Eye (tissue), 1 donor: ENCODE measurements at regions not wholly inside any gene's neighbourhood (a gene's known extent, or its start where the extent isn't known, plus 50 kb on each side); places are given as distances from the start of the nearest gene placed in this dataset.

ENCODE experiments used
- DNase-seq: peaks from one replicate; pipeline ENCODE4 v3.0.0-alpha.2; 2015

DNA sequence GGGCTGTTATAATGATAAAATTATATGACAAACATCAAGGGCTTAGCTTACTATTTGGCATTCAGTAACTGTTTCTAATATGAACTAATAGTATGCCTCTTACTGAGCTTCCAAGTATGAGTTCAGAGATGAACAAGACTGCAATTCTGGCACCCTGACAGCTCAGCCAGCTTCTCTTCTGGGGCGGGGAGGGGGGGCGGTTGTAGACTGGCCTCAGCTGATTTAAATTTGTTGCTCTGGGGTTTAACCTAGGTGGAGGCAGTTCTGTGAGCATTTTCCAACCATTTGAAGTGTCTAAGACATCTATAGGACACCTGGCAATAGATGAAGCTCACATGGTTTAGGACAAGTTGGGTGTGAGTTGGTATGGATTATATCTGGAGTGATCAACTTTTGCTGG is 401.9 kb downstream of the QKI start:
- no peak for DNase-seq

DNA sequence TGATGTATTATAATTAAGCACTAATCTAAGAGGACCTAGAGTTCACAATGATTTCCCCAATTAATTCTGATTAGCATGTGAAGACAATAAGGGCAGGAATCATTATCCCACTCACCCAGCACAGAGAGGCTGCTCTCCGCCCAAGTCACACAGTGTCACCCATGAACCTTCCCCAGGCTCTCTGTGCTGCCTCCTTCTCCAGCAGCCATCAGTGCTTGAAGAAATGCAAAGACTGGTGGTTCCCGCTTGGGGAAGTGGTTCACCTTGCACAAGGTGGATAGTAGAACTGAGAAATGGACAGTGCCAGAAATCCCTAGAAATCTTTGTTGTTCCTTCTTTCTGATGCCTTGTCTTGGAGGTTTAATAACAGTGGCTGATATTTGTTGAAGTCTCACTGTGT is 401.3 kb downstream of the QKI start:
- DNase-seq, result no peak

DNA sequence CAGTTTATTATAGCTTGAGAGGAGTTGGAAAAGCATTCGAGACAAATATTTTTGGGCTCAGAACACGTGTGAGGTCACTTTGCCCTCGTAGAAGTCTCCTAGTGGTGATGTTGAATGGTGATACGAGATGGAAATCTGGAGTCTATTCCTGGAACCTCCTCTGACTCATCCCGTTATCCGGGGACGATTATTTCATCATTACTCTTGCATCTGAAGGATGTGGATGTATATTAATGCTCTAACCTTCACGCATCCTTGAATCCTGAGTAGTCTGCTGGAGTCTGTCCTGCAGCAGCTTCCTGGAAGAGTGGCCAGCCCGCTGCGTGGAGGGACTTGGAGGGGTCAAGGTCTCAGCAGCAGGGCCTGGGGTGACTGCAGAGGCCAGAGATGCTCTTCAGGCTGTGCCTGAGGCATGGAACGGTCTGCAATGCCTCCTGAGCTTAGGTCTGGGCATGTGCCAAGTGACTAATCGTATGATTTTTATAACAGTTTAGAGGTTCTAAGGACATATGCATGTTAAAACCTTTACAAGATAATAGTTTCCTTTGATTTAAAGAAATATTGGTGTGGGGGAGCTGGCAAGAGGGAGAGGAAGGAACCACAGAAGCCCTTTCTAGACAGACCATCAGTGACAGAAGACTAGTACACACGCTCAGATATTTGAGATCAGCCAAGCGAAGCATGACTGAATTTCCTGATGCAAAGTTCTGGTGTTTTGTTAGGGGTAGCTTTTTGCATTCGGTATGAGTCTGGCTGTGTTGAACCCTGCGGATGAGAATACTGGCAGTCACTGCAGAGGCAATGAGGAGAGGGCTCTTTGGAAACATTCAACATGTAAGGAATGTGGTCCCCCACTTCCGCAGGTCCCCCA is 400.2 kb downstream of the QKI start:
- no peak for DNase-seq

DNA sequence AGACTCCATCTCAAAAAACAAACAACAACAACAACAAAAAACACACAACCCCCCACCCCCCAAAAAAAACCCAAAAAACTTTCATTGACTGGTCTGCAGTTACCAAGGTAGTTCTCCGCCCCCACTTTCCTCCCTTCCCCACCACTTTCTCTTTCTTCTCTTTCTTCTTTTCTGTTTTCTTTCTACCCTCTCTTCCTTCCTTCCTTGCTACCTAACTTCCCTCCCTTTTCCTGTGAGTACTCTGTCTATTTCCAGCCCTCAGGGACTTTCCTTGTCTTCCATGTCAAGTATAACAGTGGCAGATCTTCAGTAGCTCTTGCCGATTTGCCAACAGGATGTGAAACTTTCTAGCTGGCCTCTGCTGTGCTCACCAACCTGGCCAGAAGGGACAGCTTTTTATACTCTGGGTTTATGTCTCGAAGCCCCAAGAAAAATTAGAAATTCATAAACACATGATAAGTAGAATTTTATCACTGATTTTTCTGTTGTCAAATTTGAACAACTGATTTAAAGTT is 399.5 kb downstream of the QKI start:
- no peak for DNase-seq

DNA sequence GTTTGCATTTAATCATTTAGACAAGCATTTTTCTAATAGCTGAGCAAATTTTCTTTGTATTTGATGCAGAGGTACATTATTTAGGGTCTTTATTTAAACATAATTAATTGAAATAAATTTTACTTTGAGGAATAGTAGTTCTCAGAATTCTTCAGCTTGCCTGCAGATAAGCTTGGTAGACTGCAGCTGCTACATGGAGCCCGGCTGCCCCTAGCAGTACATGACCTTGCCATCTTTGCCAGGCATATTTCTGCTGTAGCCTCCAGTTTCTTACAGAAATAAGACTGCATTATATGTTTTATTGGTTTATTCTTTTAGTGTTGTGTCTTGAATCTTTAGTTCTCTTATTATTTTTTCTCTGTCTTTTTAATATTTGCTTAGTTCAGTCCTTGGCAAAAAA is 396.8 kb downstream of the QKI start:
- no peak for DNase-seq

DNA sequence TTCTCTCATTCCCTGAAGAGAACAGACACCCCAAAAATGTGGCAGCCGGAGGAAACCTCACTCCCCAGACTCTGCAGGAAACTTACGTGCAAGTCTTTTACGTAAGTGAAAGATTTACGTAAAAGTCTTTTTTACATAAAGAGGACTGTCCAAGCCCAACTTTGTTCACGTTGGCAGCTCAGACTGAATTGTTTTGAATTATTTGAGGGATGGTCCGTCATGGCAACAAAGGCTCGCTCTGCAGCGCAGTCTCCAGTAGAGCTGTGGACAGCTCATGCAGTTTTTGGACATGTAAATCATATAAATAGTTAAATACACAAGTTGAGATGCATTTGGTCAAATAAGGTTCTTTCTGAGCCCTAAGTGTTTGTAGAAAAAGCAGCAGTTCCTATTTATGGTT is 394.8 kb downstream of the QKI start:
- DNase-seq, result no peak

DNA sequence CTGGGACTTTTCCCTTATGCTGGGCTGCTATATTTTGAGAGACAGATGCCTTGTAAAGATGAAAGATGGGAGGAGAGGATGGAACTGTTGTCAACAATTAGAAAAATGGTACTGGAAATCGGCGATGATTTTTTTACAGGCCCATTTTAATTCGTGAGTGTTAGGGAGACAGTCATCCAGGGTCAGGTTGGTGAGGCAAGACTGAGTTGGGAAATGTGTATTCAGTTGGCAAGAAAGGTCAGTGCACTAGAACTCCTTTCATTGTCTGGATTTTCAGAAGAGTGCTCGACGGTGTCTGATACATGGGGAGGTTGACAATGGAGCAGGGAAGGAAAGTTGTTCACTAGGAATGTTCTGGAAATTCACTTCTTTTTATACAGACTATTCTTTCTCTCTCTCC is 394.4 kb downstream of the QKI start:
- no peak for DNase-seq

DNA sequence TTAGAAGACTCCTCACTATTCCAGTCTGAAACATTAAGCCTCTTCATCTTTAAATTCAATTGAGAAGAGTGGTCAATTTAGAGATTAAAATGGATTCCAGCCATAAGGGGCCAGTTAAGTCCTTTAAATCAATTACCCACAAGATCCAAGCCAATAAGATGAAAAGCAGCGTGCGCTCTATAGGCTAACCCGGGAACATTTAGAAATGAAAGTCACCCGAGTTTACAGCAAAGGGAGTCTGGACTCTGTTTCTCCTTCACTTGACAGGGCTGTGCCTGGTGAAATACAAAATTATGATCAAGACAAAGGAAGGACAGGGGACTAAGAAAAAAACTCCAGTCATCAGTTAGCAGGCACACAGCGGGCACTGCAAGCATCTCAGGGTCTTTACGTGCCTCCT is 393.7 kb downstream of the QKI start:
- no peak for DNase-seq

DNA sequence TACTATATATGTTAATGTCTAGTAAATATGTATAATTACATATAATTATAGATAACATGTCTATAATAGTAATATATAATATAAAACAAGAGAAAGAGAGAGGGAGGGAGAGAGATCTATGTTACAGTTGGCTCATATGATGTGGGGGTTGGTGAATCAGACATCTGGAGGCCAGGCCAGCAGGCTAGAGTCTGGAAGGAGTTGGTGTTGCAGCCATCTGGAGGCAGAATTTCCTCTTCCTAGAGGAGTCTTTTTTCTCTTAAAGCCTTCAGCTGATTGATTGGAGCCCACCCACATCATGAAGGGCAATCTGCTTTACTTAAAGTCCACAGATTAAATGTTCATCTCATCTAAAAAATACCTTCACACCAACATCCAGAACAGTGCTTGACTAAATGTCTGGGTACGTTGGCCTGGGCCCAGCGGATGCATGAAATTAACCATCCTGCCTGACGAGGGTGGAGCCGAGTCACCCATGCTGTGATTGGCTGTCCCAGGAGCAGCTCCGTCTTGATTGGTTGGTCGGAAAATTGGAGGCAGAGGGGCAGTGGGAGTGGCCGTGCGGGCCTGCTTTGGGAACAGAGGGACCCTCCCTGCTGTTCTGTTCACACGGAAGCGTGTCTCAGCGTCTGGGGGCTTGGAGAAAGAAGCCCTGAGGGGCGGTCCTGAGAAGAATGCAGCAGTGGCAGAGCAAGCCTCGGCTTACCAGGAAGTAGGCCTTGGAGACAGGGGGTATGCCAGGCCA is 392.4 kb downstream of the QKI start:
- no peak for DNase-seq

DNA sequence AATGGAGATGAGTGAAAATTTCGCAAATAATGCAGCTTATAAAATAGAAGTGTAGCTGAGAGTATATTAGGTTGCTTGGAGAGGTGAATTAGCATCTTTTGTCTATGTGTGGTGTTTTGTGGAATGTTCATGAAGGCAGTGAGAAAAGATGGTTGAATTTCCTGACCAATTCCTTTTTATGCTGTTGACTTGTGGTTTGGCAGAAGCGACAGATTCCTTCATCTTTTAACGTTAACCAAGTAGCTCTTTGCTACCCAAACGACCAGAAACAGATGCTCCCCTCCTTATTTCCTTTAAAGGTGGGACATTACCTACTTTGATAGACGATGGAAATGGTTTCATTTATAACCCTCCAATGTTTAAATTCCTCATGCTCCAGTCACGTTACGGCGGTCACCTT is 390.5 kb downstream of the QKI start:
- DNase-seq, result no peak

DNA sequence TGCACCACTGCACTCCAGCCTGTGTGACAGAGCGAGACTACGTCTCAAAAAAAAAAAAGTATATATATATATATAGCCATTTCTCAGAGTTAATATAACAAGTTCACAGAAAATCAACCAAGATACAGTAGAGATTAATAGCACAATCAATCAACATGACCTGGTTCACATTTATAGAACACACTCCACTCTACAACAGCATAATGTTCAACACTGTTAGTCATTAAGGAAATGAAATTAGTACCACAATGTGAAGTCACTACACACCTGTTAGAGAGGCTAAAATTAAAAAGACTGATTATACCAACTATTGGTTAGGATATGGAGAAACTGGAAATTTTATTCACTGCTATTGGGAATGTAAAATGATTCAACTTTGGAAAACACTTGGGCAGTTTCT is 387.7 kb downstream of the QKI start:
- DNase-seq, result no peak

DNA sequence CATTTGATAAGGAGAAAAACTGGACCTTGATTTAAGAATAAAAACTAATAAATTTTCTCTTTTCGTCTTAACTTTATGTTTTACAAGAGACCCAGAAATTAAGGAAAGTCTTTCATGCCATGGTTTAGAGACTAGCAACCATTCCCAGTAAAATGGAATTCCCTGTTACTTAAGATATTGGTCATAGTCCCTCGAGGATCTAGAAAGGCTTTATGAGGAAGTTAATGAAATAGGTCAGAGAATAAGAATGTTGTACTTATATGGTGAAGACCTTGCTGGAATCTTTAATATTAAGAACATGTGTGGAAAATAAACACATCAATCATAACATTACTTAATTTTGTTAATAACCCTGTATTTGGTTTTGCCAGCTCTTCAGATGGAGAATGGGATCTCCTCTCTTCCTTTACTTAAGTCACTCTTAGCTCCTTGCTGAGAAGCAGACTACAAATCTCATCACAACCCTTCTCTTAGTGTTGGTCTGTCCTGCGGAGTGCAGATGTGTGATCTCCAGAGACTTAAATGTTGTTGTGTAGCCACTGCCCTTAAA is 382.9 kb downstream of the QKI start:
- no peak for DNase-seq

DNA sequence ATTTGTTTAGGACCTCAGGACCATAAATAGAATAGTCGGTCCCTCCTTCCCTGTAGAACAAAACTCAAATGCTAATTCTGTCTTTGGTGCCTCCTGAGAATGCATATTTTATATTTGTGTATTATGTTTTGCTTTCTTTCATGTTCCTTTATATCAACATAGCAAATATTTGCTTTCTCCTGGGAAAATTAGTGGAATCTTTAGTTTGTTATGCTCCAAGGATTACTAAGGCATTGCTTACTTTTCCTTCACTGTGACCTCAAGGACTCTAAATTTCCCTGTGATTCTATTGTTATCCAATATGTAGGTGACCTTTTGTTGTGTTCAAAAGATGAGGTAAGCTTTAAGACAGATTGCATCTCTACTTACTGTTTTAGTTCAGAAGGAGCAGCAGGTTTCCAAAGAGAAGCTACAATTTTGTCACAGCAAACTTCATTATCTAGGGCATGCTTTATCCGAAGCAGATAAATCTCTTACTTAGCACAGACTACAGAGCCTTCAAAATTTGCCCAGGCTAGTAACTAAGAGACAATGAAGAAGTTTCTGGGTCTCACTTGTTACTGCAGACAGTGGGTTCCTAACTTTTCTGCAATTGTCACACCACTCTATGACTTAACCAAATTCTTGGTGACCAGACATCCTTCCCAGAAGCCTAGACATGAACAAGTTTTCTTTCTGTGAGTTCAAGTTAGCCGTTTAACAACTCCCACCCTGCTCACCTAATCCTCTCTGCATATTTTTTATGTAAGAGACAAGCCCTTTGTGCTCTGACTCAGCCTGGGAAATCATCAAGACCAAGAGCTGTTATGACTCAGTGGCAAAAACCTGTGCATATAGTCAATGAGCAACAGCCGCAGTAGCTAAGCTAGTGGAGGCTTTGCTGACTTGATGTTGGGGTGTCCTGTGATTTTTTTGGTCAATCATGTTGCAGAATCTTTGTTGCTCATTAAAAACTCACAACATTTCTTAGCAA is 378.8 kb downstream of the QKI start:
- DNase-seq, result no peak

DNA sequence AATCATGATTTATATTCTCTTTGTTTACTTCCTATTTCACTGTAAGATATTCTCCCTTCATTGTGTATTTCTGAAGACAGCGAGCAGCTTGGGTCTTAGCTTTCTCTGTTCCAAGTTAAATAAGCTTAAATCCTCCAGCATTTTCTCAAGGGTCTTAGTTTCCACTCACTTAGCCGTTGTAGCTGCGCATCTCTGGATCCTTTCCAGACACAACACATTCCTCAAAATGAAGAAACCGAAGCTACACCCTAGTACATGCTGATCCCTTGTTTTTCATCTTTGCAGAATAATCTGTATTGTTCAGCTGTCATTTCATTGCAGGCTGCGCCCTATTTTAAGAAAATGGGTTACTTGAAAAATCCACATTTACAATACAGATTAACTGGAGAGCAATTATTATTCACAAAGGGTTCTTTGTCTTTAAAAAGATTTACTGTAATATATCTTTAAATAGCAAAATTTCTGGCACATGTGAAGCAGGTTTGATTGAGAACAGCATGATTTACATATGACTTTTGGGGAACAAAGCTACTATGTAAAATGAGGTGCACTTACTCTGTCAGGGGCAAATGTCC is 375.8 kb downstream of the QKI start:
- DNase-seq, result peak; percentile 74

DNA sequence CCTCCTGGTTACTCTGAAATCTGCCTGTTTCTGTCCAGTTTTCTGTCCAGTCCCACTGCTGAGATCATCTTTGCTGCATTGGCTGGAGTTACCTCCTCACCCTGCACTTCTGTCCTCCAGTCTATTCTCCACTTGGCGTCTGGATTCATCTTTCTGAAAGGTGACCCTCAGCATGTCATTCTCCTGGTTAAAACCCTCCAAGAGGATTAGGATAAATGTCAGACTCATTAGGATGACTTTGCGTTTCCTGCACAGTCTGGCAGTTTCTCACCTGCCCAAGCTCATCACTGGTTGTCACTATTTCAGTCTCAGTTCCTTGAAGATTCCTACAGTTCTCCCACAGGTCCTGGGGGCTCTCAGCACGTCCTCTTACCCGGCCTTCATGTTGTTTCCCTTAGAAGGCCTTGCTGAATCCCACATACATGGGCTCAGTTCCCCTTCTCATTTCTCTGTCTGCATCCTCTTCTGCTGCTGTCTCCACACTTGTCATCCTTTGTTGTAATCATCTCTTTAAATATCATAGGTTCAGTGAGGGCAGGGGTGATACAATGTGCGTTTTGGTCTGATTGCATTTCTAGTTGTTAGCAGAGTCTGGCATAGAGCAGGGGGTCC is 374.8 kb downstream of the QKI start:
- no peak for DNase-seq

DNA sequence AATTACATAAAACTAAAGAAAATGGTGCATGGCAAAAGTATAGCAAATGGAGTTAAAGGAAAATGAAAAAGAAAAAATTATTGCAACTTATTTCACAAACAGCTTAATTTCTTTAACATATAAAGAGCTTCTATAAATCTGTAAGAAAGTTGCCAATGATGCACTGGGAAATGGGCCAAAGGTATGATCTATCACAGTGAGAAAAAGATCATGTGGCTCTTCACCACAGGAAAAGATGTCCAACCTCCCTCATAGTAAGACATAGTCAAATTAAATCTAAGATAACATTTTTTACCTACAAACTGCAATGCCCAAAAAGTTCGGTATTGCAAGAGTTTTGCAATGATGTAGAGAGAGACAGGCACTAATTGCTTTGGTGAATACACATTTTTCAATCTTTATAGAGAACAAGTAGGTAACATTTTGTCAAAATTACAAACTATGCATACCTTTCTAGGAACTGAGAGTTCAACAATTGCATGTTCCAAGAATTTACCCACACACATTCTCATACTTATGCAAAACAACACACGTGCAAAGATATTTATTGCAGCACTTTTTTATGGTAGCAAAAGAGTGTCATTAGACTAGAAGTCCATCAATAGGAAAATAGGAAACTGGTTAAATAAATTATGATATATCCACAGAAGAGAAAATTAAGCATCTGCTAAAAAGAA is 372.6 kb downstream of the QKI start:
- DNase-seq, result no peak

DNA sequence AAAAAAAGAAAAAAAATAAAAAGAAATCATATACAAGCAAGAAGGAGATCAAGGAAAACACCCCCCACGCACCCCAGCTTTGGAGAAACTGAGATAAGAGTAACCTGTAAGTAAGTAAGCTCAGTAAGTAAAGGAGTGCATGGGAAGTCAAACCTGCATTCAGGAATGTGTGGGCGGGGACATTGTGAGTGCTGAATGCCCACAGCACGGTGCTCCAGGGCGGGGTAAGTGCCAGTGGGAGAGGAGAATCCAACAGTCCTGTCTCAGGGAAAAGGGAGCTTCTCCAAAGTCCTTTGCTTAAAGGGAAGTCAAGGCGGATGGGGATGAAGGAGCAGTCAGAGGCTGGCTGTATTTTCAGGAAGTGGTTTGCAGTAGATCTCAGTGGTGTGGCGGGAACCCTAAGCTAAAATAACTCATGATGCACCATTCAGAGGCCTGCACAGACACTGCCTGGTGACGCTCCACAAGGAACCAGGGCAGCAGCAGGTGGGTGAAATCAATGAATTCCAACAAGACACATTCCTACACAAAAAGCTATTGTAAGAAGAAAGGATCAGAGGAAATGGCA is 368.0 kb downstream of the QKI start:
- no peak for DNase-seq

DNA sequence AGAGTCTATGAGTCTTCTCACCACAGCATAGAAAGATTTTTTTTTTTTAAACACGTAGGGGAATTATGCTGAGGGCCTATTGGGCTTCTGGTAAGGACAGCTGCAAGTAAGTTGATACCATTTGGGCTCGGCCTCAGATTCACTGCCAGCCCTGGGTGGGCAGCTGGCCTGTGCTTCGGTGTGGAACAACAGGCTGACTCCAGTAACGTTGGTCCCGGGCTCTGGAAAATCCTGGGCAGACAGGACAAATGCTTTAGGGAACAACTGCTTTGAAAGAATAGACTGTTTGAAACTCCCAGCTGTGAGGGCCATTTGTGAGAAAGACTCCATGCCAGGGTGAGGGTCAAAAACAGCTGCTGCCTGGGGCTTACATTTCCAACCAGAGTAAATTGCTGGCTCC is 366.5 kb downstream of the QKI start:
- DNase-seq, result peak; percentile 74

DNA sequence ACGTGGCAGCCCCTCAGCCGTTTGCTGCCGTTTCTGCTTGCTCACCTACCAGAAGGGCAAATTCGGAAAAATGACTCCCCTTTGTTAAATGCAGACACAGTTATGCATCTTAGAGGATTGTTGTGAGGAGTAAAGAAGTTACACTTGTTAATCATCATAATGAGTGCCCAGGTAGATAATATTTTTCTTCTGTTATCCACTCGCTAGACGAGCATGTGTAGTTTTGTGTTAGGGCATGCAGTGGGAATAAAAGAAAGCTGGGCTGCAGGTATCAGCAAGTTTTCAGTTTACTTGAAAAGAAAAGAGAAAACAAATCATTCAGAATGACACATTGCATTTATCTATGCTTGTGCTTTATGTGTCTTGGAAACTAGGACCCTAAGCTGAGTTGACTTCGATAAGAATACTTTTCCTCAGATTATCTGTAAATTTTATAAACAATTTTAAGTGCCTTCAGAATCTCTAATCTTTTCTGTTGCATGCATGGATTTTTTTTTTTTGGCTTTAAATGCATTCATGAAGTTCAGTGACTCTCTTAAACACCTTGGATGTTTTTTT is 365.3 kb downstream of the QKI start:
- no peak for DNase-seq

DNA sequence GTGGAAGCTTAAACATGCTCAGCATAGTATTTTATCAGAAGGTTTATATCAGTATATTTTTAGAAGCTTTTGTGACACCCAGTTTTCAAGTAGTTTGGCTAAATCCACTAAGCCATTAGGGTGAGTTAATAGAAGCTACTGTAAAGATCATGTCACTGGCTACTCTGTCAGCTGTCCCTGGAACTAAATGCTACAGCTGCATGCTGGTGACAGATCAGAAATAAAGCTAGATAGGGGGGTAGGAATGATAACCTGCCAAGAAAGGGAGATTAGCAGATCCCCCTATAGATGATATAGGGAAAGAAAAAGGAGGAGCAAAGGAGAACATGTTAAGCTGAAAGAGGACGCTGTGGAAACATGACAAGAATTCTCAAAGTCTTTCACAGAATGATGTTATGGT is 363.2 kb downstream of the QKI start:
- DNase-seq, result no peak
